ENCODE measurements at regions not wholly inside any gene's neighbourhood (a gene's known extent, or its start where the extent isn't known, plus 50 kb on each side); places are given as distances from the start of the nearest gene placed in this dataset.

GRCh38 chr18:41569867-41570266 lies 385.2 kb upstream of the PIK3C3 start:
- TF ChIP-seq, protein P1, sequence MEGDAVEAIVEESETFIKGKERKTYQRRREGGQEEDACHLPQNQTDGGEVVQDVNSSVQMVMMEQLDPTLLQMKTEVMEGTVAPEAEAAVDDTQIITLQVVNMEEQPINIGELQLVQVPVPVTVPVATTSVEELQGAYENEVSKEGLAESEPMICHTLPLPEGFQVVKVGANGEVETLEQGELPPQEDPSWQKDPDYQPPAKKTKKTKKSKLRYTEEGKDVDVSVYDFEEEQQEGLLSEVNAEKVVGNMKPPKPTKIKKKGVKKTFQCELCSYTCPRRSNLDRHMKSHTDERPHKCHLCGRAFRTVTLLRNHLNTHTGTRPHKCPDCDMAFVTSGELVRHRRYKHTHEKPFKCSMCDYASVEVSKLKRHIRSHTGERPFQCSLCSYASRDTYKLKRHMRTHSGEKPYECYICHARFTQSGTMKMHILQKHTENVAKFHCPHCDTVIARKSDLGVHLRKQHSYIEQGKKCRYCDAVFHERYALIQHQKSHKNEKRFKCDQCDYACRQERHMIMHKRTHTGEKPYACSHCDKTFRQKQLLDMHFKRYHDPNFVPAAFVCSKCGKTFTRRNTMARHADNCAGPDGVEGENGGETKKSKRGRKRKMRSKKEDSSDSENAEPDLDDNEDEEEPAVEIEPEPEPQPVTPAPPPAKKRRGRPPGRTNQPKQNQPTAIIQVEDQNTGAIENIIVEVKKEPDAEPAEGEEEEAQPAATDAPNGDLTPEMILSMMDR (IDR thresholded peaks at IDR 0.05; ENCODE audit: low read length), result no peak
- no peak for TF ChIP-seq EZH2 (IDR thresholded peaks at IDR 0.05; ENCODE audit: borderline replicate concordance, low read length)
